Vagina (tissue), 2 donors: ENCODE measurements at regions not wholly inside any gene's neighbourhood (a gene's known extent, or its start where the extent isn't known, plus 50 kb on each side); places are given as distances from the start of the nearest gene placed in this dataset.

Experiments
- CTCF ChIP-seq, 3 experiments: fragments of 450-650 bp in 2 of 3; fragments of 200-600 bp in 1 of 3; sonication (generic) in 1 of 3; IDR thresholded peaks; one replicate each; pipeline ENCODE4 v1.5.1; 2017 to 2019; ENCODE audit warnings: antibody characterized with exemption in 3 of 3, mild to moderate bottlenecking in 2 of 3, moderate library complexity in 2 of 3
- POLR2A ChIP-seq, 2 donors: fragments of 450-650 bp; IDR thresholded peaks; one replicate each; pipeline ENCODE4 v1.6.1; 2017; ENCODE audit warnings: antibody characterized with exemption in 2 of 2, mild to moderate bottlenecking in 2 of 2, moderate library complexity in 2 of 2
- POLR2AphosphoS5 ChIP-seq, 2 donors: sonication (generic); formaldehyde crosslinking; IDR thresholded peaks; one replicate each; pipeline ENCODE4 v1.9.0; 2017; ENCODE audit warnings: antibody characterized with exemption in 2 of 2, mild to moderate bottlenecking in 2 of 2, low read depth in 1 of 2; ENCODE audit not compliant: insufficient read depth in 1 of 2

GRCh38 chr11:37353192-37353591 lies 755.2 kb upstream of the RAG2 start:
- no peak for TF ChIP-seq POLR2A (IDR thresholded peaks at IDR 0.05)
- no peak for TF ChIP-seq CTCF (IDR thresholded peaks at IDR 0.05)
- no peak for TF ChIP-seq POLR2AphosphoS5 (IDR thresholded peaks at IDR 0.05; ENCODE audit: insufficient read depth in 1 of 2, low read depth in 1 of 2)
